Neural progenitor cell (in vitro differentiated cells): ENCODE measurements at regions not wholly inside any gene's neighbourhood (a gene's known extent, or its start where the extent isn't known, plus 50 kb on each side); places are given as distances from the start of the nearest gene placed in this dataset.

ENCODE experiments used
- EZH2 ChIP-seq: fragments of 200-600 bp; sonication (generic); IDR thresholded peaks from 2 replicates; pipeline ENCODE4 v1.6.1; 2017; ENCODE audit warnings: antibody characterized with exemption, mild to moderate bottlenecking, moderate library complexity
- TF ChIP-seq, protein P1 (sequence below): fragments of 200-600 bp; sonication (generic); IDR thresholded peaks from 2 replicates; pipeline ENCODE4 v1.5.1; 2017; ENCODE audit warnings: antibody characterized with exemption, mild to moderate bottlenecking

DNA sequence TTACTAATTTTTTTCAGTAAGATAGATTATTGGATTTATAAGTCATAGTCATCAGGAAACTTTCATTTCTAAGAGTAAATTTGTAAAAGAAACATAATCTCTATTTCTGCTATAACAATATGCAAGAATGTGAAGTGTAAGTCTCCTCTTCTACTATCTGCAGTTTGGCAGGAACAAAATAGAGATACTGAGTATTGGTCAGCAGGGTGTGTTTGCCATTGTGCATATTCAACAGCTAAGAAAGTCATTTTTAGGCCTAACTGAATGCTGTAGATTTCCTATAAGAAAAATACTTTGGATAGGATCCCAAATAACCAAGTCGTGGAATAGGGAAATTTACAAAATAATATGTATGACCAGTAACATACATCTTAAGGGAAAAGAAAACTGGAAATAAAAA lies 253.3 kb upstream of the EPHA5 start:
- TF ChIP-seq, protein P1, sequence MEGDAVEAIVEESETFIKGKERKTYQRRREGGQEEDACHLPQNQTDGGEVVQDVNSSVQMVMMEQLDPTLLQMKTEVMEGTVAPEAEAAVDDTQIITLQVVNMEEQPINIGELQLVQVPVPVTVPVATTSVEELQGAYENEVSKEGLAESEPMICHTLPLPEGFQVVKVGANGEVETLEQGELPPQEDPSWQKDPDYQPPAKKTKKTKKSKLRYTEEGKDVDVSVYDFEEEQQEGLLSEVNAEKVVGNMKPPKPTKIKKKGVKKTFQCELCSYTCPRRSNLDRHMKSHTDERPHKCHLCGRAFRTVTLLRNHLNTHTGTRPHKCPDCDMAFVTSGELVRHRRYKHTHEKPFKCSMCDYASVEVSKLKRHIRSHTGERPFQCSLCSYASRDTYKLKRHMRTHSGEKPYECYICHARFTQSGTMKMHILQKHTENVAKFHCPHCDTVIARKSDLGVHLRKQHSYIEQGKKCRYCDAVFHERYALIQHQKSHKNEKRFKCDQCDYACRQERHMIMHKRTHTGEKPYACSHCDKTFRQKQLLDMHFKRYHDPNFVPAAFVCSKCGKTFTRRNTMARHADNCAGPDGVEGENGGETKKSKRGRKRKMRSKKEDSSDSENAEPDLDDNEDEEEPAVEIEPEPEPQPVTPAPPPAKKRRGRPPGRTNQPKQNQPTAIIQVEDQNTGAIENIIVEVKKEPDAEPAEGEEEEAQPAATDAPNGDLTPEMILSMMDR, result no peak
- TF ChIP-seq EZH2, result no peak
